Activated T-cell treated with anti-CD3 and anti-CD28 coated beads, Interleukin-2, amount 50 U/mL, for 72 hours (primary cell): ENCODE measurements at regions not wholly inside any gene's neighbourhood (a gene's known extent, or its start where the extent isn't known, plus 50 kb on each side); places are given as distances from the start of the nearest gene placed in this dataset.
"Not testable (repeated sequence)": the region's sequence is repeated elsewhere in the genome, so short reads cannot be mapped to it uniquely, and the experiment has no call there.

Experiments used
- ATAC-seq, 2 donors: fragments of 150-1000 bp; cut with Tn5 transposase; replicated peaks in 1 of 2; 2 replicates each; pipeline ENCODE4 v1.10.0; 2021; ENCODE audit warnings: moderate library complexity in 2 of 2, mild to moderate bottlenecking in 1 of 2
- DNase-seq, 2 donors: peaks; one replicate each; pipeline ENCODE4 v3.0.0; 2021 to 2022; ENCODE audit warnings: mixed read lengths in 1 of 2
- H3K27ac Mint-ChIP-seq: one replicate; pipeline ENCODE4 v1.8.0; 2022; ENCODE audit warnings: mild to moderate bottlenecking, moderate library complexity, mixed read lengths
- H3K27me3 Mint-ChIP-seq: one replicate; pipeline ENCODE4 v1.8.0; 2022; ENCODE audit warnings: low read depth, mixed read lengths
- H3K36me3 Mint-ChIP-seq, 2 donors: one replicate each; pipeline ENCODE4 v1.8.0; 2022; ENCODE audit warnings: mixed read lengths in 2 of 2, mild to moderate bottlenecking in 1 of 2; ENCODE audit not compliant: insufficient read depth in 2 of 2
- H3K4me1 Mint-ChIP-seq: one replicate; pipeline ENCODE4 v1.8.0; 2022; ENCODE audit warnings: low read depth, mixed read lengths
- H3K4me3 Mint-ChIP-seq, 2 donors: one replicate each; pipeline ENCODE4 v1.8.0; 2022; ENCODE audit warnings: mild to moderate bottlenecking in 2 of 2, mixed read lengths in 2 of 2, moderate library complexity in 2 of 2
- H3K9me3 Mint-ChIP-seq, 2 donors: one replicate each; pipeline ENCODE4 v1.8.0; 2022; ENCODE audit warnings: mixed read lengths in 2 of 2

DNA sequence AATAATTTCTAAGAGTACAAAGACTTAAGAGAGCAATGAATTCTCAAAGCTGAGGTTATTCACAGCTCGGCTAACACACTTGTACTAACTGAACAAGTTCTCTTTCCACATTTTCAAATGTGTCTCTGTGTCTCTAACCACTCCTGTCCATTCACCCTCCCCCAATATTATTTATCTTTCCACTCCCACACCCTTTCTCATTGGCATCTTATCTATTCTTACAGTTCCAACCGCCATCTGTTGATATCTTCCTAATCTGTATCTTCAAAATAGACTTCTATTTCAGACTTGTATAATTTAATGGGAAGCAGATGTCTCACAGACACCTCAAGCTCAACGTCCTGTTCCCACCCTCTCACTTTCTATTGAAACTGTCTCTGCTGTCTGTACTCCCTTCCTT is 205.9 kb downstream of the ANXA1 start:
- Mint-ChIP-seq H3K9me3 (peaks cover 1% of the 10 kb centered on the region in 2 donors), H3K4me1 (no peaks in the 10 kb centered on the region), H3K27me3 (no peaks in the 10 kb centered on the region), H3K27ac (no peak overlapping the region), H3K36me3 (no peaks in the 10 kb centered on the region), H3K4me3 (no peak overlapping the region)
- DNase-seq = no peak
- no peak for ATAC-seq

DNA sequence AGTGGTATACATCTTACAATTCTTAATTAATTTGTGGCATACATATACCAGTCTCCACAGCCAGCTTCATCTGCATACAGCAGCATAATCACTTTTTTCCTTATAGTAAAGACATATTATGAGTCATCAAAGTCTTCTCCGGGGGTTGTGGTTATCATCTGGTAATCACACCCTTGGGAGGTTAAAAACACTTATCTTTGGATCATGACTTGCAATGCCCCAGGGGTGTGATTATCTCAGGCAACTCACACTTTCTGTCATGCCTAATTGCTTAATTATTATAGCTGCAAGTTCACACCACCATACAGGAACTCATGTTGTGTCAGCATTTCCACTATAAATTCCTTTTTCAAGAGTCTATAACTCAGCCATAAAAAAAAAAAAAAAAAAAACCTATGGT is 218.4 kb downstream of the ANXA1 start:
- Mint-ChIP-seq H3K4me1 (no peaks in the 10 kb centered on the region), H3K4me3 (no peak overlapping the region), H3K9me3 (no peaks in the 10 kb centered on the region), H3K36me3 (no peaks in the 10 kb centered on the region), H3K27ac (no peak overlapping the region), H3K27me3 (no peaks in the 10 kb centered on the region)
- DNase-seq (no peak), ATAC-seq (no peak)

DNA sequence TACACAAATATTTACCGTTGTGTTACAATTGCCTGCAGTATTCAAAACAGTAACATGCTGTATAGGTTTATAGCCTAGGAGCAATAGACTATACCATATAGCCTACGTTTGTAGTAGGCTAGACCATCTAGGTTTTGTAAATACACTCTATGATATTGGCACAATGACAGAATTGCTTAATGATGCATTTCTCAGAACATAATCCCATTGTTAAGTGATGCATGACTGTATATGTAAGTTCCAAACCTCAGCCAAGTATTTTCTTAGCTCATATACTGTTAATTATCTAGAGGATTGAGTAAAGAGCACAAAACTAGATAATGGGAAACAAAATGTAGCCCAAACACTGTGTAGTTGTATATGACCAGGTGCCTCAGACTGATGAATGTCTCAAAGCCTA is 220.1 kb downstream of the ANXA1 start:
- no peaks in the 10 kb centered on the region for H3K9me3 Mint-ChIP-seq
- H3K4me3 Mint-ChIP-seq = no peak overlapping the region
- no peak for ATAC-seq
- DNase-seq = no peak
- no peak overlapping the region for H3K27ac Mint-ChIP-seq
- no peaks in the 10 kb centered on the region for H3K4me1 Mint-ChIP-seq
- H3K27me3 Mint-ChIP-seq = no peaks in the 10 kb centered on the region
- no peaks in the 10 kb centered on the region for H3K36me3 Mint-ChIP-seq

DNA sequence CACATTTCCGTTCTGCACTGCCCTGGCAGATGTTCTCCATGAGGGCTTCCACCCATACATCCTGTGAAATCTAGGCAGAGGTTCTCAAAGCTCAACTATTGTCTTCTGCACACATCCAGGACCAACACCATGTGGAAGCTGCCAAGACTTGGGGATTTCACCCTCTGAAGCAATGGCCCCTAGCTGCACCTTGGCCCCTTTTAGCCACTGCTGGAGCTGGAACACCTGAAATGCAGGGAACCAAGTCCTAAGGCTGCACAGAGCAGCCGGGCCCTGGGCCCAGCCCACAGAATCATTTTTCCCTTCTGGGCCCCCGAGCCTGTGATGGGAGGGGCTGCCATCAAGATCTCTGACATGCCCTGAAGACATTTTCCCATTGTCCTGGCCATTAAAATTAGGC is 228.7 kb downstream of the ANXA1 start:
- Mint-ChIP-seq H3K27ac (no peak overlapping the region), H3K4me1 (no peaks in the 10 kb centered on the region), H3K9me3 (peaks cover 0 to 5% of the 10 kb centered on the region in 2 donors), H3K4me3 (no peak overlapping the region), H3K27me3 (no peaks in the 10 kb centered on the region), H3K36me3 (no peaks in the 10 kb centered on the region)
- ATAC-seq (no peak), DNase-seq (no peak)

DNA sequence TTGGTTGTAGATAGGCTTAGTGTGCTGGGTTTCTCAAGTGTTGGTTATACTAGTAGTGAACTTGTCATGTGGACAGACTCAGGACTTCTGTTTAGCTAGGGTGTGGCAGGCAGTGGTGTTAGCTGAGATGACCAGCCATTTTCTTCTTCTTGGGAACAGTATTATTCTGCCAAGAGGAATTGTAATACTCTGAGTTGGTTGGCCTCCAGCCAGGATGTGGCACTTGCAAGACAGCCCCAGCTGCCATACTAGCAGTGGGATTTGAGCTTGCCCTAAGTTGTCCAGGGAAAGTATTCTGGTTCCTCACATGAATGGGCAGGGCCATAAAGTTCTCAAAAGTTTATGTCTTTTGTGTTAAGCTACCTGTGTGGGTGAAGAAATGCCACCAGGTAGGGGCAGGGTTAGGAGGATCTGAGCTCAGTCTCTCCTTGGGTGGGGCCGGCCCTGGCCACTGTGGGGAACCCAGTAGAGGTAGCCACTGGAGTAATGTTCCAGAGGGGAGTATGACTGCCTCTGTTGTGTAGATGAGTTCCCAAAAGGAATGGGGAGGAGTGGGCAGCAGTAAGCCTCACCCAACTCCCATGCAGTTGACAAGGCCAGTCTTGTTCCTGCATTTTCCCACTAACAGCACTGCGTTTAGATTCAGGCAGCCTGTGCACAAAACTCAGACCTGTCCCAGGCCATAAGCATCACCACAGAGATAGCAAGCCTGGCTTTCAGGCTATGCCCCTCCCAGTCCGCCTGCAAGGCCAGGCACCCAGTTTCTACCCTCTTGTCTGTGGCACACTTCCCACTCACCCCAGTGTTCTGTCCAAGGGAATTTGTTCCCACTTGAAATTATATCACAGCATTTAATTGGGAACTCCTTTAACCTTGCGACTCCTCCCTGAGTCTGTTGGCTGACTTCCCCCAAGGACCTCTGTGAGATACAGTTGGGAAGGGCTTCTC is 250.7 kb downstream of the ANXA1 start:
- H3K36me3 Mint-ChIP-seq = no peaks in the 10 kb centered on the region
- H3K9me3 Mint-ChIP-seq = peaks cover 2% of the 10 kb centered on the region in 2 donors
- no peaks in the 10 kb centered on the region for H3K4me1 Mint-ChIP-seq
- H3K4me3 Mint-ChIP-seq = no peak overlapping the region
- no peaks in the 10 kb centered on the region for H3K27me3 Mint-ChIP-seq
- no peak overlapping the region for H3K27ac Mint-ChIP-seq
- ATAC-seq (no peak), DNase-seq (no peak)

DNA sequence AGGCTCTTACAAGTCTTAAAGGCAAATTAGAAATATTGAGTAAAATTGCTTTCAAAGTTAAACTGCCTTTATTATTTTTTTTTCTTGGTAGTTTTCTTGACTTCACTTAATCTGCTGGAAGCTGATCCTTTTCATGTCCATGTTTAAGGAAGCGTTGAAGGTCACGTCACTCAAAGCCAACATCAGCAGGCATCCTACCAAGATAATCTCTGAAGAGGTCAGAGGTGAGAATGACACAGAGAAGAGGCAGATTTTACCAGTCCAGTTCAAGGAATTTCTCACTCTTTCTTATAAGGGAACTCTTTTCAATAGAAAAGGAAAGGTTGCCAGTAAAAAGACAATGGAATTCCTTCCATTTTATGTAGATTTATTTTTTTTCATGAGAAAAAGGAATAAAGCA is 259.8 kb downstream of the ANXA1 start:
- ATAC-seq = no peak
- H3K9me3 Mint-ChIP-seq = no peaks in the 10 kb centered on the region
- H3K4me3 Mint-ChIP-seq = no peak overlapping the region
- no peaks in the 10 kb centered on the region for H3K27me3 Mint-ChIP-seq
- H3K27ac Mint-ChIP-seq = no peak overlapping the region
- no peaks in the 10 kb centered on the region for H3K4me1 Mint-ChIP-seq
- H3K36me3 Mint-ChIP-seq = no peaks in the 10 kb centered on the region
- no peak for DNase-seq

DNA sequence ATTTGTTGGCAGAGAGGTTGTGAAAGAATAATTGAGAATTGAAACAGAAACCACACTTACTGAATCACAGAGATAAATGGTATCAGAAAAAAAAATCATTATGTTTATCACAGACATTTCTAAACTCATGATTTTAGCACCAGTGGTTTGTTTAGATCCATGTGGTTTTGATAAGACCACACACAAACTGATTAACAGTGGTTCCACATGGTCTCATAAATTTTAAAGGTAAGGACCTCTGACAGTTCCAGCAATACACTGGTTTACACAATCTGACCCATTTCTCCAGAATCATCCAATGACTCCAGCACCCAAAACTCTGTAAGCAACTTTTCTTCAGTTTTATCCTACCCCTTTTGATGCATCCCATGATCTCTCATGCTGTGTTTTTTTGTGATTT is 261.2 kb downstream of the ANXA1 start:
- H3K4me3 Mint-ChIP-seq = no peak overlapping the region
- ATAC-seq = no peak
- H3K9me3 Mint-ChIP-seq = no peaks in the 10 kb centered on the region

DNA sequence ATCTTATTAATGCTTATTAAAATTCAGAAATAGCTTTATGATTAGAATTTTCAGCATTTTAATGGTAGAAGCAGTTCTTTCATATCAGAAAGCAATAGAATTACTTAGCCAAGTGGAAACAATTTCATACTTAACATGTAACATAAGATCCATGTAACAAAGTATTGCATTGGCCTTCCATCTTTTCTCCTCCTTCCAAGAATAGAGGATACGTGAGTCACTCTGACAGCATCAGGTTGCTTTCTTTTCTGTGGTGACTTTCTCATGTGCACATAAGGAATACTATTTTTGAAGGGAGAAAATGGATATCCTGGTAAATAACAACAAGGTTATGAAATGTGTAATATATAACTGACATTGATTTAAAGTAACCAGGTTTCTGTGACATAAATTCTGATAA is 272.2 kb downstream of the ANXA1 start:
- DNase-seq = no peak
- ATAC-seq = no peak
- no peak overlapping the region for H3K4me3 Mint-ChIP-seq
- no peak overlapping the region for H3K27ac Mint-ChIP-seq
- peaks cover 0 to 4% of the 10 kb centered on the region in 2 donors for H3K9me3 Mint-ChIP-seq
- no peaks in the 10 kb centered on the region for H3K27me3 Mint-ChIP-seq
- no peaks in the 10 kb centered on the region for H3K4me1 Mint-ChIP-seq
- H3K36me3 Mint-ChIP-seq = no peaks in the 10 kb centered on the region

More for the DNA sequence above, 261.2 kb downstream of the ANXA1 start:
- no peak for DNase-seq
- Mint-ChIP-seq H3K27ac (no peak overlapping the region), H3K36me3 (no peaks in the 10 kb centered on the region), H3K4me1 (no peaks in the 10 kb centered on the region), H3K27me3 (no peaks in the 10 kb centered on the region)

DNA sequence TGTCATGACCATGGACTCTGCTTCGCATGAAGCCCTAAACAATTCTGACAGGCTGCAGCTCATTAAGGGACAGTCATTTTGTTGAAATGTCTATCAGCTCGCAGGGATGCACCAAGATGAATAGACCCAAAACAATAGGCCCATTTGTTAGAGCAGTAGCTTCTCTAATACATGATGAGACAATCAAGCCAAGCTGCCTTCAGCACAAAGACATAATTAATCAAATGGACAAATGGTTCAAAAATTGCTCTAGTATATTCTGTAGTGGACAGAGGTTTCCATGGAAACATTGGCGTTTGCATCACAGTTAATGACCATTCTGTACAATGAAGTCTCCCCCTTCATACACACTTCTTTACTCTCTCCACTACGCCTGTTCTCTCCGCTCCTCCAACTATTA is 274.6 kb downstream of the ANXA1 start:
- Mint-ChIP-seq H3K9me3 (peaks cover 2 to 4% of the 10 kb centered on the region in 2 donors), H3K27me3 (no peaks in the 10 kb centered on the region), H3K4me3 (no peak overlapping the region), H3K36me3 (no peaks in the 10 kb centered on the region), H3K4me1 (no peaks in the 10 kb centered on the region), H3K27ac (no peak overlapping the region)
- ATAC-seq (no peak), DNase-seq (no peak)

DNA sequence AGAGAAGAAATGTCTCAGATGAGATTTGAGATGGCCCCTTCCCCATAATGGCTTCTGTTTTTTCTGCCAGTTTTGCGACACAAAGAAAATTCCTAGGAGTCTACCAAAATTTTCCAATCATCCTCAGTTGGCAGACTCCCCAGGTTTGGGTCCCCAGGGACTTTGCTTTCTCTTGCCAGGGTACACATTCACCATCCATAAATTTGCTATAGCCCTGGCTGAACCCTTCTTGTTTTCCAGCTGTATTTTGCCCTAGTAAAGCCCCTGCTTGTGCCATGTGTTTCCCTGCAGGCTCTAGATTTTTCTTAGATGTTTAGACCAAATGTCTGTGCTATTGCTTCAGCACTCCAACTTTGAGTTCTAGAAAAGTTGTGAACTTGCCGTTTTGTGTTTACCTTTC is 283.2 kb downstream of the ANXA1 start:
- no peak for DNase-seq
- H3K27ac Mint-ChIP-seq = no peak overlapping the region
- no peaks in the 10 kb centered on the region for H3K27me3 Mint-ChIP-seq
- no peak overlapping the region for H3K4me3 Mint-ChIP-seq
- peaks cover 2% of the 10 kb centered on the region in 2 donors for H3K9me3 Mint-ChIP-seq
- H3K36me3 Mint-ChIP-seq = no peaks in the 10 kb centered on the region
- no peak for ATAC-seq
- H3K4me1 Mint-ChIP-seq = no peaks in the 10 kb centered on the region

DNA sequence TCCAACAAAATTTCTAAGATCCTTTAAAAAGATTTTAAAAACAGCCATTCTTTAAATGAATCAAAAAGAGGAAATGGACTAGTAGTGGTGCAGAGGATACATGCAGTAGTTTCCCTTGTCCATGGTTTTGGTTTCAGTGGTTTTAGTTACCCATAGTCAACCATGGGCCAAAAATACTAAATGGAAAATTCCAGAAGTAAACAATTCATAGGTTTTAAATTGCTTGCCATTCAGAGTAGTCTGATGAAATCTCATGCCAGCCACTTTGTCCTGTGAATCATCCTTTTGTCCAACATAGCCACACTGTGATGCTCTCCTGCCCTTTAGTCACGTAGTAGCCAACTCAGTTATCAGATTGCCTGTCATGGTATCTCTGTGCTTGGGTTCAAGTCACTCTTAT is 286.1 kb downstream of the ANXA1 start:
- no peak for DNase-seq
- H3K9me3 Mint-ChIP-seq = peaks cover 0 to 2% of the 10 kb centered on the region in 2 donors
- no peak for ATAC-seq
- no peaks in the 10 kb centered on the region for H3K27me3 Mint-ChIP-seq
- H3K4me1 Mint-ChIP-seq = no peaks in the 10 kb centered on the region
- H3K27ac Mint-ChIP-seq = no peak overlapping the region
- no peaks in the 10 kb centered on the region for H3K36me3 Mint-ChIP-seq
- no peak overlapping the region for H3K4me3 Mint-ChIP-seq

DNA sequence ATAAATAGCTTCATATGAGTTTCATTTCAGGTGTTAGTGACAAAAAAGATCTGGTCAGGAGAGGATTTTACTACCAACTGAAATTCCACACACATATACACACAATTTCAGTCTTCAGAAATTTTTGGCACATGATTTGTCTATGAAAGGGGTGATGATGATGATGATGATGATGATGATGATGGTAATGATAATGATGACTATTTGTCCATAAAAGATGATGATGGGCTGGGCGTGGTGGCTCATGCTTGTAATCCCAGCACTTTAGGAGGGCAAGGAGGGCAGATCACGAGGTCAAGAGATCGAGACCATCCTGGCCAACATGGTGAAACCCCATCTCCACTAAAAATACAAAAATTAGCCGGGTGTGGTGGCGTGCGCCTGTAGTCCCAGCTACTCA is 288.2 kb downstream of the ANXA1 start:
- ATAC-seq, H3K36me3 Mint-ChIP-seq, H3K4me3 Mint-ChIP-seq, H3K27ac Mint-ChIP-seq, H3K9me3 Mint-ChIP-seq, DNase-seq, H3K27me3 Mint-ChIP-seq, H3K4me1 Mint-ChIP-seq: not testable (repeated sequence)

DNA sequence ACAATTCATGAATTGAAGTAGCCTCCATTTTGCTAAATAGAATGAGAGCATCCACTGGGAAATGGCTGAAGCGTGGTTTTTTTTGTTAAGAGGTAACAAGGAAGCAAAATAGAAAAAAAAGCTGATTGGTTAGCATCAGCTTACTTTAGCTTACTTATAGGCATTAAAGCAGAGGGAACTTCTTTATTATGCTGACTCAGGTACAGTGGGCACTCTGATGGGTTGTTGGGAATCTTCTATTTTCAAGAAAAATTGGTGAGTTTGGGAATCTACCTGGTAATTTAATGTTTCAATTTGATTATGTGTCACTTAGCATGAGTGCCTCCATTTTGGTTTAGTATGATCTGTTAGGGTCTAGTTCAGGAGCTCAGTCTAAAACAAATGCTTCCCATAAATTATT is 289.6 kb downstream of the ANXA1 start:
- Mint-ChIP-seq H3K4me1 (no peaks in the 10 kb centered on the region), H3K27ac (no peak overlapping the region), H3K27me3 (no peaks in the 10 kb centered on the region), H3K36me3 (no peaks in the 10 kb centered on the region), H3K4me3 (no peak overlapping the region), H3K9me3 (peaks cover 0 to 2% of the 10 kb centered on the region in 2 donors)
- DNase-seq = no peak
- no peak for ATAC-seq
